ENCODE measurements at regions not wholly inside any gene's neighbourhood (a gene's known extent, or its start where the extent isn't known, plus 50 kb on each side); places are given as distances from the start of the nearest gene placed in this dataset.
A peak's percentile ranks its signal among the peaks of the same experiment; 100 is the strongest.

DNA sequence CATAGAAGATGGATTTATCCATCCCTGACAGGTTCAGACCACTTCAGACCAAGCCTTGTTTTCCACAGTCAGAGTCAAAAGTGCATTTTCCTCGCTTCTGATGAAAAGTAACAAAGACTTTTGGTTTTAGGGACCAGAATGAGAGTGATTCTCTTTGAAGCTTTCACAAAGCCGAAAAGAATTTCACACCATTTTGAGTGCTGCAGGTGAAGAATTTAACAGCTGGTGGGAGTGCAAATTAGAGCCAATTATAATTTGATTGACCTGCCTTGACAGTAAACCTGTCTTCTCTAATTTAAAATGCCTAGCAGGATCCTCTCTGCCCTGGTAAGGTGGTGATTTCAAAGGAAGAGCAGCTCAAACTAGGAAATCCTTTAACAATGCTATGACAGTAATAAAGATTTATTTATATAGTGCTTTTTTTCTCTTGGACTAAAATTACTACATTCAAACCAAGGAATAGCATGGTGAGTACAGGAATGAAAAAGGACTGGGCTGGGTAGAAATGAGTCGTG, 241.6 kb downstream of the HRH4 start:
- DNase-seq = no peak
- Mint-ChIP-seq H3K27me3 (ENCODE audit: insufficient read depth) (peaks cover 5% of the 10 kb centered on the region), H3K4me3 (no peak overlapping the region), H3K27ac (no peak overlapping the region), H3K4me1 (ENCODE audit: low read depth) (no peaks in the 10 kb centered on the region; the same call in 1 of the 2 replicates), H3K9me3 (peaks cover 11% of the 10 kb centered on the region), H3K36me3 (ENCODE audit: low read depth) (no peaks in the 10 kb centered on the region; the same call in 1 of the 2 replicates)
- TF ChIP-seq, protein P1, sequence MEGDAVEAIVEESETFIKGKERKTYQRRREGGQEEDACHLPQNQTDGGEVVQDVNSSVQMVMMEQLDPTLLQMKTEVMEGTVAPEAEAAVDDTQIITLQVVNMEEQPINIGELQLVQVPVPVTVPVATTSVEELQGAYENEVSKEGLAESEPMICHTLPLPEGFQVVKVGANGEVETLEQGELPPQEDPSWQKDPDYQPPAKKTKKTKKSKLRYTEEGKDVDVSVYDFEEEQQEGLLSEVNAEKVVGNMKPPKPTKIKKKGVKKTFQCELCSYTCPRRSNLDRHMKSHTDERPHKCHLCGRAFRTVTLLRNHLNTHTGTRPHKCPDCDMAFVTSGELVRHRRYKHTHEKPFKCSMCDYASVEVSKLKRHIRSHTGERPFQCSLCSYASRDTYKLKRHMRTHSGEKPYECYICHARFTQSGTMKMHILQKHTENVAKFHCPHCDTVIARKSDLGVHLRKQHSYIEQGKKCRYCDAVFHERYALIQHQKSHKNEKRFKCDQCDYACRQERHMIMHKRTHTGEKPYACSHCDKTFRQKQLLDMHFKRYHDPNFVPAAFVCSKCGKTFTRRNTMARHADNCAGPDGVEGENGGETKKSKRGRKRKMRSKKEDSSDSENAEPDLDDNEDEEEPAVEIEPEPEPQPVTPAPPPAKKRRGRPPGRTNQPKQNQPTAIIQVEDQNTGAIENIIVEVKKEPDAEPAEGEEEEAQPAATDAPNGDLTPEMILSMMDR (IDR thresholded peaks at IDR 0.05) = no peak

- Mint-ChIP-seq H3K4me3 (no peak overlapping the region), H3K36me3 (ENCODE audit: low read depth) (no peaks in the 10 kb centered on the region; the same call in 1 of the 2 replicates), H3K27ac (no peak overlapping the region), H3K9me3 (peaks cover 11% of the 10 kb centered on the region), H3K27me3 (ENCODE audit: insufficient read depth) (peaks cover 5% of the 10 kb centered on the region), H3K4me1 (ENCODE audit: low read depth) (no peaks in the 10 kb centered on the region; the same call in 1 of the 2 replicates)
- no peak for DNase-seq
- TF ChIP-seq, protein P1 (IDR thresholded peaks at IDR 0.05) = no peak
These were observed 242.9 kb downstream of the HRH4 start for GRCh38 chr18:24703316-24703715.

DNA sequence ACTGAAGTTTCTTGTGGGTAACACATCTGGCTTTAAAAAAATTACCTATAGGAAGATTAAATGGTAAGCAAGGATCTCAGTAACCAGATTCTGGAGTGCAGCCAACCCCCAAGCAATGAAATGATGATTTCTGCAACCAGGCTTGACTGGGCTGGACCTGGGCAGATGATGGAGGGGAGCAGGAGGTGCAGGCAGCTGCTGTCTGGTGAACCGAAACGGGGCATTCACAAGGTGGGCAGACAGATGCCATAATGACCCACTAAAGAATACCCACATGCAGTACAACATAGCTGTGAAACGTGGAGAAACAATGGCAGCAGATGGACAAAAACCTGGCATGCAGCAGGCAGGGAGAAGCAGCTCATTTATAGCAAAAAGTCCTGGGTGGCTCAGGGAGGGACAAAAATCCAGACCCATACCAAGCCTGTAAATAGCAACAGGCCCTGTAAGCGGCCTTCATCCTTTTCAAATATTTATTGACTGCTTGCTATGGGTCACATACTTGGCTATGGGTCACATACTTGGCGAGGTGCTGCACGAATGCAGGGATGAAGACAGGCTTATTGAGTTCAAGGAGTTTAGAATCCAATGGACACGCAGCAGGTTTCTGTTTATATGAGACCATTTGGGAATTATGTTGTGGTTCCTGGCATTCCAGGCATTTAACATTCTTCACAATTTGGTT, 244.7 kb downstream of the HRH4 start:
- Mint-ChIP-seq H3K4me3 (no peak overlapping the region), H3K36me3 (ENCODE audit: low read depth) (no peaks in the 10 kb centered on the region; the same call in 1 of the 2 replicates), H3K9me3 (peaks cover 11% of the 10 kb centered on the region), H3K27ac (no peak overlapping the region), H3K4me1 (ENCODE audit: low read depth) (no peaks in the 10 kb centered on the region; the same call in 1 of the 2 replicates), H3K27me3 (ENCODE audit: insufficient read depth) (peaks cover 1% of the 10 kb centered on the region; the same call in 1 of the 2 replicates)
- TF ChIP-seq, protein P1 (IDR thresholded peaks at IDR 0.05) = no peak
- peak; percentile 30 for DNase-seq

DNA sequence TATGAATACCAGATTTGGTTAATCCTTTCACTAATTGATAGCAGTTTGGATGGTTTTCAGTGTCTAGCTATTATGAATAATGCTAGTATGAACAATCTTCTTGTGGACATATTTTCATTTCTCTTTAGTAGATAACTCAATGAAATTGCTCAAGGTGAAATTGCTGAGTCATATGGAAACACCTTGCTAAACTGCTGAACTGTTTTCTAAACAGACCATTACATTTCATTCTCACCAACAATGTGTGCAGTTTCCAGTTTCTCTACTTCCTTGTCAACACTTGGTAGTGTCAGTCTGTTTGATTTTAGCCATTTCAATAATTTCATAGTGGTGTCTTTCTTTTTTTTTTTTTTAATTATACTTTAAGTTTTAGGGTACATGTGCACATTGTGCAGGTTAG, 250.0 kb downstream of the HRH4 start:
- Mint-ChIP-seq H3K4me1 (ENCODE audit: low read depth) (no peaks in the 10 kb centered on the region), H3K9me3 (no peaks in the 10 kb centered on the region), H3K27ac (no peak overlapping the region), H3K4me3 (no peak overlapping the region), H3K27me3 (ENCODE audit: insufficient read depth) (no peaks in the 10 kb centered on the region; the same call in 1 of the 2 replicates), H3K36me3 (ENCODE audit: low read depth) (no peaks in the 10 kb centered on the region)
- no peak for DNase-seq
- TF ChIP-seq, protein P1 (IDR thresholded peaks at IDR 0.05) = no peak

GRCh38 chr18:24719791-24720190, 259.4 kb downstream of the HRH4 start:
- DNase-seq = no peak
- Mint-ChIP-seq H3K27ac (no peak overlapping the region), H3K4me1 (ENCODE audit: low read depth) (no peaks in the 10 kb centered on the region), H3K36me3 (ENCODE audit: low read depth) (no peaks in the 10 kb centered on the region), H3K4me3 (no peak overlapping the region), H3K9me3 (no peaks in the 10 kb centered on the region), H3K27me3 (ENCODE audit: insufficient read depth) (no peaks in the 10 kb centered on the region)
- TF ChIP-seq, protein P1 (IDR thresholded peaks at IDR 0.05) = no peak

Data from HFFc6 (cell line).